Esophagus muscularis mucosa (tissue), 4 donors: ENCODE measurements at regions not wholly inside any gene's neighbourhood (a gene's known extent, or its start where the extent isn't known, plus 50 kb on each side); places are given as distances from the start of the nearest gene placed in this dataset.

Experiments used
- DNase-seq: peaks from one replicate; pipeline ENCODE4 v3.0.0-alpha.2; 2017; ENCODE audit errors: extremely low spot score
- H3K27ac ChIP-seq, 4 donors: fragments of 200-600 bp; sonication (generic); replicated peaks in 1 of 4; 1 replicate in 3 of 4; 2 replicates in 1 of 4; pipeline ENCODE4 v1.5.1; 2016 to 2019; ENCODE audit warnings: mild to moderate bottlenecking in 1 of 4
- H3K27me3 ChIP-seq, 4 donors: fragments of 200-600 bp; sonication (generic); one replicate each; pipeline versions ENCODE4 v1.5.1 to v1.6.0; 2016 to 2019
- H3K36me3 ChIP-seq, 4 donors: fragments of 200-600 bp; sonication (generic); one replicate each; pipeline ENCODE4 v1.5.1; 2016 to 2019
- H3K4me1 ChIP-seq, 4 donors: fragments of 200-600 bp; sonication (generic); one replicate each; pipeline ENCODE4 v1.5.1; 2016 to 2019
- H3K4me3 ChIP-seq, 4 donors: fragments of 200-600 bp; sonication (generic); 1 replicate in 2 of 4; 2 replicates in 2 of 4; pipeline ENCODE4 v1.5.1; 2016 to 2019; ENCODE audit warnings: mild to moderate bottlenecking in 4 of 4, moderate library complexity in 1 of 4
- H3K9me3 ChIP-seq, 4 donors: fragments of 200-600 bp; sonication (generic); 1 replicate in 3 of 4; 2 replicates in 1 of 4; pipeline ENCODE4 v1.5.1; 2016 to 2019
- CTCF ChIP-seq, 3 experiments: fragments of 200-600 bp in 2 of 3; fragments of 450-650 bp in 1 of 3; sonication (generic) in 2 of 3; IDR thresholded peaks; one replicate each; pipeline ENCODE4 v1.5.1; 2017 to 2019; ENCODE audit warnings: antibody characterized with exemption in 3 of 3, mild to moderate bottlenecking in 2 of 3, moderate library complexity in 1 of 3
- EP300 ChIP-seq: sonication (generic); formaldehyde crosslinking; IDR thresholded peaks from one replicate; pipeline ENCODE4 v1.6.1; 2017; ENCODE audit warnings: antibody characterized with exemption
- POLR2A ChIP-seq: fragments of 450-650 bp; IDR thresholded peaks from one replicate; pipeline ENCODE4 v1.6.1; 2017; ENCODE audit warnings: antibody characterized with exemption, moderate library complexity, mild to moderate bottlenecking, low read depth
- POLR2AphosphoS5 ChIP-seq, 2 donors: sonication (generic); formaldehyde crosslinking; IDR thresholded peaks; one replicate each; pipeline ENCODE4 v1.6.1; 2017; ENCODE audit warnings: antibody characterized with exemption in 2 of 2
- WGBS: methylation state at CpG from one replicate; pipeline ENCODE4 v1.1.5; 2018; 5-methylcytosine and 5-hydroxymethylcytosine counted together
- intact Hi-C: fragments of 100-400 bp; cut with DNase I; formaldehyde crosslinking; loops from one replicate; pipeline ENCODE4 v1.15.1; 2023

DNA sequence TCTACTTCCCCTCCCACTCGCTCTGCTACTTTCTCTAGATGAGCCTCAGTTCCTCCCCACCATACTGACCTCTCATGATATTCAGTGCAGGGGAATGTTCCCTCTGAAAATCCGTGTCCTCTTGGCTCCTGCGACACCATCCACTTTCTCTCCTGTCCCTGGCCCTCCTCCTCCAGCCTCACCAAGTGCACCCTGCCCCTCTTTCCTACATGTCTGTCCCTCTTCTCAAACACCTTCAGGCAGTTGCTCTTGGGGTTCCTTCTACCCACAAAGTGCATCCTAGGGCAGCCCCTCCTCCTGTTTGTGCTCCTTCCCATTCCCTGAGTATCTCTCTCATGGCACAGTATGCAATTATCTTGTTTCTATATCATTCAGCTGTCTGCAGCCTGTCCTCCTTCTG is 246.4 kb upstream of the RAB6C start:
- Histone ChIP-seq H3K4me1 (no peaks in the 10 kb centered on the region), H3K27ac (no peak overlapping the region), H3K36me3 (no peaks in the 10 kb centered on the region), H3K4me3 (no peak overlapping the region), H3K27me3 (no peaks in the 10 kb centered on the region), H3K9me3 (no peaks in the 10 kb centered on the region)
- intact Hi-C loops = no loop called here
- whole genome bisulfite sequencing = 80% methylated on average over 3 of the region's 3 CpGs
- TF ChIP-seq POLR2AphosphoS5 (IDR thresholded peaks at IDR 0.05) (no peak), EP300 (no peak), CTCF (IDR thresholded peaks at IDR 0.05) (no peak), POLR2A (no peak)
- DNase-seq = no peak

GRCh38 chr2:129733579-129733978 is 245.9 kb upstream of the RAB6C start:
- TF ChIP-seq POLR2AphosphoS5 (IDR thresholded peaks at IDR 0.05) (no peak), CTCF (IDR thresholded peaks at IDR 0.05) (no peak), POLR2A (no peak), EP300 (no peak)
- 62% methylated on average over 2 of the region's 2 CpGs for WGBS
- intact Hi-C loops = no loop called here

DNA sequence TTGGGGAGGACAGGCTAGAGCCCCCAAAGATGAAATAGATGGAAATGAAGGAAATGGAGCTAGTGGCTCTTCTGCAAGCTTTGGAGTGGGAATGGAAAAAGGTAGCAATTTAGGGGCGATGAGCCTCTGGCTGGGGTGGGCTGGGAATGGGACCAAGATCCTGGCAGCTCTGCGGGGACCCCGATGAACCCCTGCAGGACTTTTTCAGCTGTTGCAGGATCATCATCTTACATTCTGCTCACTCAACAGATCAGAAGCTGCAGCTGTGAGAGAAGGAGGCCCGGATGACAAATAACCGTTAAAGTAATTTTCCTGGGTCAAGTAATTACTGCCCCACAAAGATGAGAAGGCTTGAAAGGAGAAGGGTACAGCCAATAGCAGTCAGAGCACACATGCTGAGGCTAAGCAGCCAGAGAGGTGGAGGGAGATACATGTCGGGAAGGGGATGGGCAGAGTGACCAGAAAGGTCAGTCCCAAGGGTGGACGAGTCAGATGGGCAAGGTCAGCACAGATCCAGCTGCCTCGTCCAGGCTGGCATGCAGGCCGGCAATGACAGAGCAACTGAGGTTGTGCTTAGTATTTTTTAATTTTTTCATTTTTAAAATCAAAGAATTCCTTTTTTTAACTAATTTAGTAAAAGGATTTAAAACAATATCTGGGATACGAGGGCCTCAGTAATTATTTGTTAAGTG is 245.0 kb upstream of the RAB6C start:
- Histone ChIP-seq H3K4me1 (no peaks in the 10 kb centered on the region), H3K9me3 (no peaks in the 10 kb centered on the region), H3K27me3 (no peaks in the 10 kb centered on the region), H3K27ac (no peak overlapping the region), H3K36me3 (no peaks in the 10 kb centered on the region), H3K4me3 (no peak overlapping the region)
- WGBS = 89% methylated on average over 10 of the region's 10 CpGs
- intact Hi-C loops = no loop called here
- no peak for TF ChIP-seq CTCF (IDR thresholded peaks at IDR 0.05)
- no peak for TF ChIP-seq POLR2A
- TF ChIP-seq POLR2AphosphoS5 (IDR thresholded peaks at IDR 0.05) = no peak
- DNase-seq = no peak

More at GRCh38 chr2:129733579-129733978, 245.9 kb upstream of the RAB6C start:
- Histone ChIP-seq H3K27ac (no peak overlapping the region), H3K4me1 (no peaks in the 10 kb centered on the region), H3K9me3 (no peaks in the 10 kb centered on the region), H3K36me3 (no peaks in the 10 kb centered on the region), H3K4me3 (no peak overlapping the region), H3K27me3 (no peaks in the 10 kb centered on the region)
- DNase-seq = no peak

DNA sequence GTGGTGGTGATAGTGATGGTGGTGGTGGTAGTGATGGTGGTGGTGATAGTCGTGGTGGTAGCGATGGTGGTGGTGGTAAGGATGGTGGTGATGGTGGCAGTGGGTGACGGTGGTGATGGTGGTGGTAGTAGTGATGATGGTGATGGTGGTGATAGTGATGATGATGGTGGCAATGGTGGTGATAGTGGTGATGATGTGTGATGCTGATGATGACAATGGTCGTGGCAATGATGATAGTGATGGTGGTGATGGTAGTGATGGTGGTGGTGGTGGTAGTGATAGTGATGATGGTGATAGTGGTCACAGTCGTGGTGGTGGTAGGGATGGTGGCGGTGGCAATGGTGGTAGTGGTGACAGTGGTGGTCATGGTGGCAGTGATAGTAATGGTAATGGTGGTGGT is 243.9 kb upstream of the RAB6C start:
- Histone ChIP-seq H3K9me3 (no peaks in the 10 kb centered on the region), H3K4me1 (no peaks in the 10 kb centered on the region), H3K27me3 (no peaks in the 10 kb centered on the region), H3K36me3 (no peaks in the 10 kb centered on the region), H3K27ac (no peak overlapping the region), H3K4me3 (no peak overlapping the region)
- intact Hi-C loops = no loop called here
- 93% methylated on average over 5 of the region's 6 CpGs for WGBS
- DNase-seq = no peak
- no peak for TF ChIP-seq POLR2A
- TF ChIP-seq CTCF (IDR thresholded peaks at IDR 0.05) = no peak
- TF ChIP-seq EP300 = no peak
- no peak for TF ChIP-seq POLR2AphosphoS5 (IDR thresholded peaks at IDR 0.05)
